ENCODE measurements at regions not wholly inside any gene's neighbourhood (a gene's known extent, or its start where the extent isn't known, plus 50 kb on each side); places are given as distances from the start of the nearest gene placed in this dataset.

DNA sequence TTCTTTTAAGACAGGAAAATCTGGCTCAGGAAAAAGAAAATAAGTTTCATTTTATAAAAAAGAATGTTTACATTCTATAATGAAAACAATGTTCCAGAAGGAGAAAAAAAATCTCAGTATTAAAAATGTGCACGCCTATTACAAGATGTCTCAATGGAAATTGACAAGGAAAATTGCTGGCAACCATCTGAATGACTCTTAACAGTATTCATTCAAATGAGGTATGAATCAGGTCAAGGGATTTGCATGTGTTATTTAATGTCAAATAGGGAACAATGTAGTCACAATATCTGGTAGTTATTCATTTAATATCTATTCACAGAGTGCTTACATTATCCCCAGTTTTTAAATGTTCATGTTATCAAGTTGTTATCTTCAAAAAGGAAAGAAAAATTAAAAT lies 208.4 kb upstream of the TRAM1L1 start:
- no peak for DNase-seq (ENCODE audit: extremely low spot score)
- POLR2A ChIA-PET = no interaction called here
- TF ChIP-seq SUZ12 (IDR thresholded peaks at IDR 0.05) = no peak
- CTCF ChIA-PET = no interaction called here

- ChIA-PET POLR2A (no interaction called here), CTCF (no interaction called here)
- no peak for TF ChIP-seq TARDBP (IDR thresholded peaks at IDR 0.05)
- TF ChIP-seq FOXK2 (IDR thresholded peaks at IDR 0.05) = no peak
- DNase-seq (ENCODE audit: extremely low spot score) = no peak
Measured at GRCh38 chr4:117302226-117302625, 216.8 kb upstream of the TRAM1L1 start.

DNA sequence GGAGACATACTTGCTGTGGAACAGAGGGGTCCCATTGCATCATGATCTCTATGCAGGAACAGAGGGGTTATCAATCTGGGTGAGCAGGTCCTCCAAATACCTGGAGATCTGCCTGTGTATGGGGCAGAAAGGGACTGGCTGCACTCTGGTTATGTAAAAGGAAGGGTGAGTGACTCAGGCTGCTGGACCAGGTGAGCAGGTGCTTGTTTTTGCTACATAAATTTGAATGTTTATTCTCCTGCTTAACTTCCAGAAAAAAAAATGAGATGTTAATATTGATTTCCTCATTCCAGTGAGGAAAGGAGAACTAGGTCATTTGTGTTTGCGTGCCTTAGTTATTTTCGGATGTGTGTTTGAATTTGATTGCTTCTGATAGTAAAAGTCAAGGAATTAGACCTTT lies 225.8 kb upstream of the TRAM1L1 start:
- no peak for DNase-seq (ENCODE audit: extremely low spot score)
- POLR2A ChIA-PET = no interaction called here
- CTCF ChIA-PET = no interaction called here
- TF ChIP-seq FOXM1 (IDR thresholded peaks at IDR 0.05; ENCODE audit: borderline replicate concordance) (no peak), SUZ12 (IDR thresholded peaks at IDR 0.05) (no peak), FOXA1 (IDR thresholded peaks at IDR 0.05) (no peak)

- POLR2A ChIA-PET = no interaction called here
- no peak for DNase-seq (ENCODE audit: extremely low spot score)
- CTCF ChIA-PET = no interaction called here
- no peak for TF ChIP-seq FOXA1 (IDR thresholded peaks at IDR 0.05)
- TF ChIP-seq ZNF384 (IDR thresholded peaks at IDR 0.05) = no peak
- TF ChIP-seq NFRKB (IDR thresholded peaks at IDR 0.05) = no peak
- no peak for TF ChIP-seq FOXK2 (IDR thresholded peaks at IDR 0.05)
- TF ChIP-seq ELF4 (IDR thresholded peaks at IDR 0.05) = no peak
- no peak for TF ChIP-seq SP1 (IDR thresholded peaks at IDR 0.05)
Measured at GRCh38 chr4:117311989-117312388, 226.6 kb upstream of the TRAM1L1 start.

- CTCF ChIA-PET = no interaction called here
- no peak for TF ChIP-seq BHLHE40 (IDR thresholded peaks at IDR 0.05; ENCODE audit: borderline replicate concordance)
- no peak for TF ChIP-seq FOXA1 (IDR thresholded peaks at IDR 0.05)
- TF ChIP-seq, protein P1, sequence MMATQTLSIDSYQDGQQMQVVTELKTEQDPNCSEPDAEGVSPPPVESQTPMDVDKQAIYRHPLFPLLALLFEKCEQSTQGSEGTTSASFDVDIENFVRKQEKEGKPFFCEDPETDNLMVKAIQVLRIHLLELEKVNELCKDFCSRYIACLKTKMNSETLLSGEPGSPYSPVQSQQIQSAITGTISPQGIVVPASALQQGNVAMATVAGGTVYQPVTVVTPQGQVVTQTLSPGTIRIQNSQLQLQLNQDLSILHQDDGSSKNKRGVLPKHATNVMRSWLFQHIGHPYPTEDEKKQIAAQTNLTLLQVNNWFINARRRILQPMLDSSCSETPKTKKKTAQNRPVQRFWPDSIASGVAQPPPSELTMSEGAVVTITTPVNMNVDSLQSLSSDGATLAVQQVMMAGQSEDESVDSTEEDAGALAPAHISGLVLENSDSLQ (IDR thresholded peaks at IDR 0.05) = no peak
- TF ChIP-seq SUZ12 (IDR thresholded peaks at IDR 0.05) = no peak
- no peak for TF ChIP-seq NFRKB (IDR thresholded peaks at IDR 0.05)
- no peak for TF ChIP-seq FOXM1 (IDR thresholded peaks at IDR 0.05; ENCODE audit: borderline replicate concordance)
- TF ChIP-seq HDGF (IDR thresholded peaks at IDR 0.05; ENCODE audit: borderline replicate concordance) = no peak
- no peak for TF ChIP-seq ZNF384 (IDR thresholded peaks at IDR 0.05)
- TF ChIP-seq ARNT (IDR thresholded peaks at IDR 0.05) = no peak
- no peak for TF ChIP-seq FOXK2 (IDR thresholded peaks at IDR 0.05)
- no peak for TF ChIP-seq LEF1 (IDR thresholded peaks at IDR 0.05; ENCODE audit: borderline replicate concordance)
- TF ChIP-seq TARDBP (IDR thresholded peaks at IDR 0.05) = no peak
- POLR2A ChIA-PET = no interaction called here
- DNase-seq (ENCODE audit: extremely low spot score) = no peak
Measured at GRCh38 chr4:117324851-117325491, 239.6 kb upstream of the TRAM1L1 start.

GRCh38 chr4:117326091-117326490 lies 240.7 kb upstream of the TRAM1L1 start:
- TF ChIP-seq ZNF384 (IDR thresholded peaks at IDR 0.05) = no peak
- TF ChIP-seq FOXM1 (IDR thresholded peaks at IDR 0.05; ENCODE audit: borderline replicate concordance) = no peak
- TF ChIP-seq L3MBTL2 (conservative IDR thresholded peaks at IDR 0.05) = no peak
- ChIA-PET POLR2A (no interaction called here), CTCF (no interaction called here)
- DNase-seq (ENCODE audit: extremely low spot score) = no peak

DNA sequence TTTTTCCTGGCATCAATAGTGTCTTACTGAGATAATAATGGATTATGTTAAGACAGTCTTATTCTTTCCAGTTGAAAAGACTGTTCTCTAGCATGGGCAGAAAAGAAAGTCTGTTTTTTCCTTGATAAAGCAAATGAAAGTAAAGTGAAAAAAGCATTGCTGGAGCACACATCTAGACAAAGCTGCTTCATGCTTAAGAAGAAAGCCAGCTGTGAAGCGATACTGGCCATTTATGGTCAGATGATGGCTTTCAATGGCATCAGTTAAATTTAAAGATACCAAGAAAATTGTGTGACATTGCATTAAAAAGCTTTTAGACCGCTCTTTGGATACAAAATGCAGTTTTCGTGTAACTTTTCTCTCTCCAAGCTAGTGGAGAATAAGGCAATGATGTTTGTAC lies 242.1 kb upstream of the TRAM1L1 start:
- no peak for DNase-seq (ENCODE audit: extremely low spot score)
- ChIA-PET CTCF (no interaction called here), POLR2A (no interaction called here)
- TF ChIP-seq ELF4 (IDR thresholded peaks at IDR 0.05) = no peak
- TF ChIP-seq CTBP1 (IDR thresholded peaks at IDR 0.05; ENCODE audit: borderline replicate concordance) = no peak
- no peak for TF ChIP-seq FOXK2 (IDR thresholded peaks at IDR 0.05)
- TF ChIP-seq SP1 (IDR thresholded peaks at IDR 0.05) = no peak
- no peak for TF ChIP-seq TARDBP (IDR thresholded peaks at IDR 0.05)

- CTCF ChIA-PET = no interaction called here
- TF ChIP-seq FOXK2 (IDR thresholded peaks at IDR 0.05) = no peak
- TF ChIP-seq HDGF (IDR thresholded peaks at IDR 0.05; ENCODE audit: borderline replicate concordance) = no peak
- TF ChIP-seq L3MBTL2 (conservative IDR thresholded peaks at IDR 0.05) = no peak
- no peak for TF ChIP-seq SP1 (IDR thresholded peaks at IDR 0.05)
- TF ChIP-seq BHLHE40 (IDR thresholded peaks at IDR 0.05; ENCODE audit: borderline replicate concordance) = no peak
- TF ChIP-seq LEF1 (IDR thresholded peaks at IDR 0.05; ENCODE audit: borderline replicate concordance) = no peak
- no peak for TF ChIP-seq SUZ12 (IDR thresholded peaks at IDR 0.05)
- no peak for TF ChIP-seq FOXA1 (IDR thresholded peaks at IDR 0.05)
- no peak for TF ChIP-seq NFRKB (IDR thresholded peaks at IDR 0.05)
- TF ChIP-seq ZNF384 (IDR thresholded peaks at IDR 0.05) = no peak
- no peak for DNase-seq (ENCODE audit: extremely low spot score)
- POLR2A ChIA-PET = no interaction called here
Measured at GRCh38 chr4:117328333-117328732, 243.0 kb upstream of the TRAM1L1 start.

DNA sequence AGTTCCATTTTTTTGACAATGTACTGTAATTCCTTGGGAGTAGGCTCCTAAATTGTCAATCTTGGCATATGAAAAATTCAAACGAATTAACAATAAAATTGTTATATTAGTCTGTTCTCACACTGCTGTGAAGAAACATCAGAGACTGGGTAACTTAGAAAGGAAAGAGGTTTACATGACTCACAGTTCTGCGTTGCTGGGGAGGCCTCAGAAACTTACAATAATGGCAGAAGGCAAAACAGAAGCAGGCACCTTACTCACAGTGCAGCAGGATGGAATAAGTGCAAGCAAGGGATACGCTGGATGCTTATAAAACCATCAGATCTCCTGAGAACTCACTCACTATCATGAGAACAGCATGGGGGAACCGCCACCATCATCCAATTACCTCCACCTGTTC lies 246.4 kb upstream of the TRAM1L1 start:
- POLR2A ChIA-PET = no interaction called here
- CTCF ChIA-PET = no interaction called here

More for the DNA sequence above, 246.4 kb upstream of the TRAM1L1 start:
- DNase-seq (ENCODE audit: extremely low spot score) = no peak
- TF ChIP-seq ELF4 (IDR thresholded peaks at IDR 0.05) (no peak), FOXA1 (IDR thresholded peaks at IDR 0.05) (no peak), NFRKB (IDR thresholded peaks at IDR 0.05) (no peak), SUZ12 (IDR thresholded peaks at IDR 0.05) (no peak)

Data from HEK293T (cell line).